ENCODE measurements at regions not wholly inside any gene's neighbourhood (a gene's known extent, or its start where the extent isn't known, plus 50 kb on each side); places are given as distances from the start of the nearest gene placed in this dataset.

GRCh38 chr15:63440756-63441155 lies 59.1 kb upstream of the CA12 start:
- no peak for TF ChIP-seq NFRKB (IDR thresholded peaks at IDR 0.05)
- TF ChIP-seq FOXK2 (IDR thresholded peaks at IDR 0.05): no peak
- no peak for TF ChIP-seq SP1 (IDR thresholded peaks at IDR 0.05)
- no peak for TF ChIP-seq SUZ12 (IDR thresholded peaks at IDR 0.05)
- no peak for TF ChIP-seq L3MBTL2 (conservative IDR thresholded peaks at IDR 0.05)

All from HEK293T (cell line).